Right renal pelvis (tissue), 4 donors: ENCODE measurements at regions not wholly inside any gene's neighbourhood (a gene's known extent, or its start where the extent isn't known, plus 50 kb on each side); places are given as distances from the start of the nearest gene placed in this dataset.
"Not testable (repeated sequence)": the region's sequence is repeated elsewhere in the genome, so short reads cannot be mapped to it uniquely, and the experiment has no call there.

Experiments used
- DNase-seq, 4 donors: peaks; one replicate each; pipeline ENCODE4 v3.0.0-alpha.2; 2013; ENCODE audit warnings: low read depth in 4 of 4, low spot score in 3 of 4, missing footprints in 1 of 4

DNA sequence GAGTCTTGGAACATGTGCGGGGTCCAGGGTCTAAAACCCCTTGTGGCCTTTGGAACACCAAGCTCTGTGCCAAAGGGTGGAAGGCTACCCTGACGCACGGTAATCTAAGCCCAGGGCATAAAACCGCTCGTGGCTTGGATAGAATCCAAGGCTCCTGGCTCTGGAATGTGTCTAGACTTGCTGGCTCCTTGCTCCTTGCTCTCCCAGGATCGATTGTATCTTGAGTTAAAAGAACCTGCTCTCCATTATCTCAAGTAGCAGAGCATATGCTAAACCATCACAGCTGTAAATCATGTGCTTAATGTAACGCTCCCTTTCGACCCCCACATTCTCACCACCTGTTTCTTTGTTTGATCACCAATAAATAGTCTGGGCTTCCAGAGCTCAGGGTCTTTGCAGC lies 50.3 kb downstream of the TLCD4 start:
- not testable (repeated sequence) for DNase-seq

GRCh38 chr1:95168028-95168427 lies 50.9 kb downstream of the TLCD4 start:
- DNase-seq: no peak

DNA sequence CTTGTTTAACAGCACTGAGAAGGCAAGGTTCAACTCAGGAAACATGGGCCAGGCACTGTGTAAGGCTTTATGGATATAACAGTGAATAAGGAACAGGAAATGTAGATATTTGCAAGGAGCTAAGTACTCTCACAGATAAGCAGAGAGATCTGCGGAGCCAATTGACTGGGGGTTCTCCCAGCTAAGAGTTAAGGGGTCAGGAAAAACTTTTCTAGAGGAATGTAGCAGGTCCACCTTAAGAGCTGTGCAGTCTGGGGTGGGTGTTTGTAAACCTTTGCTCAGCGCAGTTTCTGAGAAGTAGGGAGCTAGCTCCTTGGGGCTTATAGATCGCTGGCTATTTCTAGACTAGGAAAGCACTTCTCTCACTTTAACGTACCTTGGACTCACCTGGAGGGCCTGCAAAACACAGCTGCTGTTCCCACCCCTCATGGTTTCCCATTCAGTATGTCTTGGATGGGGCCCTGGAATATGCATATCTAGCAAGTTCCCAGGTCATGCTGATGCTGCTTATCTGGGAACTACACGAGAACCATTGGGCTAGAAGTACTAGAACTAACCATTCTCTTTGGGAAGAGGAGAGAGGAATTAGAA lies 51.7 kb downstream of the TLCD4 start:
- no peak for DNase-seq

DNA sequence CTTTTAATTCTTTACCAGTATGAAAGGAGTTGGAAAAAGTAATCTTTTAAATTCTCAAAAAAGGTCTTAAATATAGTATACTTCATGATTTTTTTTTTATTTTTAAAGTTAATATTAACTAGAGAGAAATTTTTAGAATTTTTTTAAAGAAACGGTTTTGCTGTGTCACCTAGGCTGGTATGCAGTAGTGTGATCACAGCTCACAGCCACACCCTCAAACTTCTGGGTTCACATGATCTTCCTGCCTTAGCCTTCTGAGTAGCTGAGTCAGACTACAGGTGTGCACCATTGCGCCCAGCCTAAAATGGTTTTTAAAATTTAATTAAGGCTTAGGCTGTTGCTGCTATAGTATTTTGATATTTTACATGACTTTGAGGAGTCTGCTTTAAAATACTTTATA lies 52.4 kb downstream of the TLCD4 start:
- DNase-seq: no peak

DNA sequence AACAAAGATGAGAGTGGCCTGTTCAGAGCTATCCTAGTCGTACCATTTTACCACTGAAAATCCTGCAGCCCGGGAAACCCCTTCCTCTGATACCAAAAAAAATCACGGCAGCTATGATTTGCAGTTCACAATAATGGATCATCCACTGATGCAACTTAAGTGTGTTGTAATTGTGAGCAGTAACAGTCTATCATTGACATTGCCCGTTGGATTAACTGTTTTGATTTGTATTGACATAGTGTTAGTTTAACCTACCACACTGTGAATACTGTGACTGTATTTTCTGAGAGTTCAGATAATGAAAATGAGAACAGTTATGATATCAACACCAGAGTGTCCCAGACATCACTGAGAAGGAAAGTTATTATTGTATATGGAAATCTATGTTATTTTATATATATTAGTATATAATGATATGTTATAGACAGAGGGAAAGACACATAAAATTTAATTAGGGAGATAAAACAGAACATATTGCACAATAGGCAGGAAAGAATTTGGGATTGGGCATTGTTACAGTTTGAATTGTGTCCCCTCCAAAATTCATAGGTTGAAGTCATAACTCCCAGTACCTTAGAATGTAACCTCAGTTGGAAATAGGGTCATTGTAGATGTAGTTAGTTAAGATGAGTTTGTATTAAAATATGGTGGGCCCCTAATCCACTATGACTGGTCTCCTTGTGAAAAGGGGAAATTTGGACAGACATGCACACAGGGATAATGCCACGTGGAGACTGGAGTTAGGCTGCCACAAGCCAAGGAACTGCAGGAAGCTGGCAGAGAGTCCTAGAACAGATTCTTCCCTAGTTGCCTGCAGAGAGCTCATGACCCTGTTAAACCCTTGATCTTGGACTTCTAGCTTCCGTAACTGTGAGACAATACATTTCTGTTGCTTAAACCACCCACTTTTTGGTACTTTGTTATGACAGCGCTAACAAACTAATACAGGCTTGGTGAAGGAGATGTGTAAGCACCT lies 54.4 kb downstream of the TLCD4 start:
- DNase-seq: no peak

DNA sequence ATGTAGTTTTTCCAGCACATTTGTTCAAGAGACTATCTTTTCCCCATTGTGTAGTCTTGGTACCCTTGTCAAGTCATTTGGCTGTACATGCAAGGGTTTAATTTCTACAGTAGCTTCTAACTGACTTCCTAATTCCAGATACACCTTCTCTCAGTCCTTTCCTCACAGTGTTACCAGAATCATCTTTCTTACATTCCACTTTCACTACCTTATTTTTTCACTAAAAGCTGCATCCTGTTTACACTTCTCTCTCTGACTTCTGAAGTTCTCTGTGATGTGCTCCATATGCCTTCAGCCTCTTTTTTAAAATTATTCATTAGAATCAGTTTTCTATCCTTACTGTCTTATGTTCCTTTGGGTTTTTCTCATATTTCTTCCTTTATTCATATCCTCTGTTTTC lies 57.1 kb upstream of the RWDD3 start:
- no peak for DNase-seq

- DNase-seq: no peak
Observed at GRCh38 chr1:95179205-95179986, 54.6 kb upstream of the RWDD3 start.

DNA sequence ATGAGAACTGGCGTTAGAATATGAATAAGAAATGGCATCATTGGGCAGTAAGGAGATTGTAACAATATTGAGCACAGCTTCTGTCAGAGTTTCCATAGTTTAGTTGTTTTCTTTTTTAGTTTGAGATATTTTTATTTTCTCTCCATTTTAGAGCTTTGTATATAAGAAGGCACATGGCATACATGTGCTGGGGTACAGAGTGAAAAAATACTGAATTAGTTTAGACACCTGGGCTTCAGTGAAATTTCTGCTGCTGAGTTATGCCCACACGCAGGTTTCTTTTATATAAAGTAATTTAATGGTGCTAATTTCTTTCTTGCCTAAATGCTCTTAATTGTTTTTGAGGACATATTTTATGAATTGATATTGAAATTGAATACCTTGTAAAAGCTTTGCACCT lies 53.6 kb upstream of the RWDD3 start:
- DNase-seq: no peak

- DNase-seq: peak in 1 of 4 donors; percentile 28
Observed at GRCh38 chr1:95181096-95181495, 52.9 kb upstream of the RWDD3 start.

DNA sequence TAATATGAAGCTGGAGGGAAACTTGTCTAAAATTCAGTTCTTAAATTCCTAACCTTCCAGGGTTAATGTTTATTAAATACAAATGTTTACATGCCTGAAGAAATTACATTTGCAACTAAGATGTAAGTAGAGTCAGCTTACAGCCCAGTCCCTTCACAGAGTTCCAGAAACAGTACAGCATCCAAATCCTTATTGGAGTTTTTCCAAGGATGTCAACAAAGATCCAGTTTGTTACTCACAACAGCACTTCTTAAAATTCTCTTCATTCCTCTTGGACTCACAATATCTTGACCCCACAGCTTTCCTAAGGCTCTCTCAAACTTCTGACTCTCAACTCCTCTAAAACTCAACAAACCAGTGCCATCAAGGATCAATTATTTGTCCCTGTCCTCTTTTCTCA lies 50.1 kb upstream of the RWDD3 start:
- DNase-seq: no peak
